Bone marrow (tissue), 2 donors: ENCODE measurements at regions not wholly inside any gene's neighbourhood (a gene's known extent, or its start where the extent isn't known, plus 50 kb on each side); places are given as distances from the start of the nearest gene placed in this dataset.

ENCODE experiments used
- DNase-seq, 2 donors: peaks; one replicate each; lab custom pipeline; 2025; lab: John Stamatoyannopoulos, UW

DNA sequence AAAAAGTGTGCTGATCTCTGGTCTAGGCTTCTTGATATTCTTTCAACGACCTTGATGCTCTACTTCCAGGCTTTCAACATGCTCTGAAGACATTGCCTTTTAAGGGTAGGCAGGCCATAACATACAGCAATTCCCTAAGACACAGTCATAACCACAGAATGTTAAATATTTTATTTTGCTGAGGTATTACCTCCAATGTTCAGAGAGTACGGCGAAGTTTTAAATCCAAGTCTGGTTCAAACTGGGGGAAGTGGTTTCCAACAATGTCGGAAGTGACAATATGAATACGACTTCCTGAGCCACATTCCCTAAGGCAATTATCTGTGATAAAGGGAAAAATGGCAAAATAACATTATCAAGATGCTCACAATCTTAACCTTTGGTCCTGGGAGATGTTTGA lies 1077.9 kb upstream of the PIK3C3 start:
- DNase-seq: no peak

DNA sequence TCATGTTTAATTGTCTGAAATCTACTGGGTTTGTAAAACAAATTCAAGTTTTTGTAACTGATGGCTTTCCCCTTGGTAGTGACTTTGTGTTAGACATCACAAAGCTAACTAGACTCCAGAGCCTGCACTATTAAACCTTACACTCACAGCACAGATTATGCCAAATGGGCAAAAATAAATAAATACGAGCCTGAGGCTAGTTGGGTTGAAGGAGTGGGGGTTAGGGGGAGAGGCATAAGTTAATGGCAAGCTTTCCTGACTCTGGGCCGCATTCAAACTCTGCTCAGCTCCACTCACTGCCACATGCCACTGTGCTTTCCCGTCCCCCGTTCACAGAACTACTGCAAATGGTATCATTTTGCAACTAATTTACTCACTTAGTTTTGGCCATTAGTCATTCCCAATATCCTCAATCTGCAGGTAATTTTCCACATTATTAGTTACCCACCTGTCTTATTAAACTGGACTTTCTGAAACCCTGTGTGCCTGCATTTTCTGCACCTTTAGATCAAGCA lies 1079.9 kb upstream of the PIK3C3 start:
- no peak for DNase-seq

DNA sequence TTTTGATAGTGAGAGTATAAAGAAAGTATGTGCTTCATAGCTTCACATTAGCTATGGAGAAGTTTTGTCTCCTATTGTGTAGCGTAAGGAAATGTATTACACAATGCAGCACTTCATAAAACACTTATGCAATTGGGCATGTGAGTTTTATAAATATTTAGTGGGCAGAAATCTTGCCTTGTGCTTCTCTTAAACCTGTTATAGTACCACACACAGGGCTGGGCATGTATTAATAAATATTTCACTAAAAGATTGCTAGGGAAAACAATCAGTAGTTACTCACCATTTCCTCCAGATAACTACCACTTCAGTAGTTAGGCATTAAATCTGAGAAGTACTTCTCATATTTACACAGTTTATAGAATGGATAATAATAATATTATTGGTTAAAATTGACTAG lies 1080.8 kb upstream of the PIK3C3 start:
- DNase-seq: no peak

DNA sequence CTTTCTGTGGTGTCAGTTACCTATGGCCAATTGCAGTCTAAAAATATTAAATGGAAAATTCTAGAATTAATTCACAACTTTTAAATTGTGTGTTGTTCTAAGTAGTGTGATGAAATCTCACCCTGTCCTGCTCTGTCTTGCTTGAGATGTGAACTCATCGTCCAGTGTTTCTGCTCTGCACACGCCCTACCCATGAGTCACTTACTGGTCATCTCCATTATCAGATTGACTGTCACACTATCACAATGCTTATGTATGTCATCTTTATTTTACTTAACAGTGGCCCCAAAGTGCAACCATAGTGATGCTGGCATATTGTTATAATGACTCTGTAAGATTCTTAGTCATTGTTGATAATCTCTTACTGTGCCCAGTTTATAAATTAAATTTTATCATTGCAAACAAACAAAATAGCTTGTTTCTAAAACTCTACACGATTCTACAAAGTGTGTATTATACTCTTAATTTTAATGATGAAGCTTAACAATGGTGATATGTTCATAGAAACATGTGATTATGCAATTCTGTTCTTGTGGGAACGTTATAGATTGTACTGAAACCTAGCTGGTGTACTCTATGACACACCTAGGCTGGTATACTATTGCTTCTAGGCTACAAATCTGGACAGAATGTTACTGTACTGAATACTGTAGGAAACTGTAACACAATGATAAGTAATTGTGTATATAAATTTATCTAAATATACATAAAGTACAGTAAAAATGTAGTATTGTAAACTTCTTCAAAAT lies 1086.8 kb upstream of the PIK3C3 start:
- no peak for DNase-seq

DNA sequence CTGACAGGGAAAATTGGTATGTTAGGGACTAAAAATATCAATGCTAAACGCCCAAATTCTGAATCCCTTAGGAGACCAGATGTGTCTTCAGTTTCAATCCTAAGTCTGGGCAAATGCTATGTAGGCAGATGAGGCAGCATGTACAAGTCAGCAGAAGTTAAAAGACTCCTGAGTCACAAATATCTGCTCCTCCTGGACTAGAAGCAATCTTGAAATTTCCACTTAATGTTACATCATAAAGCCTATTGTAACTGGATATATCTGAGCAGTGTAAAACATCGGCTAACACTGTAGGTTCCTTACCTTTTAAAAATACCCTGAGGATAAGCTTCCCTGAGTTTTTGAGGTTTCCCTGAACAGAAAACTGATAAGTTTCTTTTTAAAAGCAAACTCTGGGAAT lies 1087.6 kb upstream of the PIK3C3 start:
- no peak for DNase-seq

DNA sequence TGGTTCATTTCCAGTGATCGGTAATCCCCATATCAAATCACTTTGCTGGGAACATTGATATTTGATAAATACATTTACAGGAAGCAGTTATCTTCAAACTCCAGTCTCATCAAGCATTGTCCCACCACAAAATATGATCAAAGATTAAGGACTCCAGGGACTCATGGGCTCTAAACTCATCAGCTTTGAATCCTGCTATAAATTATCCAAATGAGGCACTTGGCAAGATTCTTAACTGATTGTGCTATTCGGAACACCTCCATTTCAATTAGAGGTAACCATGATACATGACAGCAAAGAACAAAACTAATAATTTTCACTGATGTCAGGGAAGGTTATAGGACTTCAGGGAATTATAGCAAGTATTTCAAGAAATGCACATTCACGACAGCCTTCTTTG lies 1088.1 kb upstream of the PIK3C3 start:
- DNase-seq: no peak

DNA sequence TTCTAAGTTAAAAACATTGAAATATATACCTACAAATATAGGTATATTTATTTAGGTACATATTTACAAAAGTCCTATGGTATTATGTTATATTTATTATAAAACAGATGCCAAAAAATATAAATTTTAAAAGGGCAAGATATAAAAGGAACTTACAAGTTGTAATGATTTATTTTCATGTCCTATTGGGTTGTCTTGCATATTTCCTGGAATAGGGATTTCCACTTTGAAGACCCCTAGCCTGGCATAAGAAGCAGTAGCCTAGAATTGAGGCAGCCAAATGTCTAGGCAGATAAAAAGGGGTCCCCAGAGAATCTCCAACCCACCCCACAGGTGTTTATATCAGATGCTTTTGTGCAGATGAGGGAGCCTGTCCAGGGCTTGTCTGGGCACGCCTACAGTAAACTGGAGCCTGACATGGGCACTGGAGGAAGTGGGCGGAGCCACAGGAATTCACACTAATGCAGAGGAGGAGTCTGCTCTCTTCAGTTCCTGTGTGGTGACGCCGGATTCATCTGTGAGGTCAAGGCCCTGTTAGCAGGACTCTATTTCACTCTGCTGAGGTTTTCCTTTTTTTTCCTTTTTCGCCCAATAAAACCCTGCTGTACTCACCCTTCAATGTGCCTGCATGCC lies 1088.9 kb upstream of the PIK3C3 start:
- DNase-seq: no peak

DNA sequence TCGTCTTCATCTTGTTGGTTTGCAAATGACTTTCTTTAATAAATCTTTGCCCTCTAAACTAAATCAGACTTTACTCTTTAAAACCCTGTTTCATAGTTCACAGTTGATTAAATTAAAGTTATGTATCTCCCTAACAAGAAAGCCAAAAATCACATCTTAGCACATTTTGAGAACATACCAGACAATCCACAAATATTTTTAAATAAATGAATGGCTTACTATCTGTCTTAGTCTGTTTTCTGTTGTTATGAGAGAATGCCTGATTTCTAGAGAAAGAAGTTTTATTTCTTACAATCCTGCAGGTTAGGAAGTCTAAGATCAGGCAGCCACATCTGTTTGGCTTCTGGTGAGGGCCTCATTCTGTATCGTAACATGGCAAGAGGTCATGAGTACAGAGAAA lies 1090.2 kb upstream of the PIK3C3 start:
- DNase-seq: no peak

DNA sequence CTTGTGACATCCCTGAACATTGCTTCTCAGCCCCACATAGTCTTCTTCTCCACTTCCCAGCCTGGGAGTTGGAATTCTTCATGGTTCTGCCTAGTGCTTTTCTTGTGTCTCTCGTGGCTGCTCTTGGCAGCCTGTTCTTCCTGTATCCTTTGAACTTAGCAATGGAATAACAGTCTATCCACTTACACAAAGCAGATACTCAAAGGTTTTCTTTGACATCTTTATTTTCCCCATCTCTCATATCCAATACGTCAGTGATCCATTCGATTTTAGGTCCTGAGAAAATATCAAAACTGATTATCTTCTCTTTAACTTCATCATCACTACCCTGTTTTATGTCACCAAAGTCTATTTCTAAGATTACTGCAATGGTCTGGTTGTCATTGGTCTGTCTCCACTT lies 1091.2 kb upstream of the PIK3C3 start:
- DNase-seq: no peak

DNA sequence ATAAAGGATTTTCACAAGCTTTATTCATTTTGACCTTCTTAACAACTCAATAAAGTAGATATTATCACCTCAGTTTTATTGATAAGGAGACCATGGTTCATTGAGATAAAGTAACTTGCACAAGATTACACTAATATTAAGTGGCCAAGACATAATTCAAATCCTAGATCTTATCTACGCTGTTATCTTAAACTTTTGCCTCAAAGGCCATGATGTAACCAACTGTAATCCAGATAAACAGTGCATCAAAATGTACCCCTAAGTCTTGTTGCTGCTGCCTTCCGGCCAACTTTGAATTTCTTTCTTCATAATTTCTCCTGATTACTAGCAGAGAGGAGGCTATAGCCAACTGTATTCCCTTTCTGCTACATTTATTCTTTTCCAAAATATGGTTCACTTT lies 1094.8 kb upstream of the PIK3C3 start:
- DNase-seq: no peak

DNA sequence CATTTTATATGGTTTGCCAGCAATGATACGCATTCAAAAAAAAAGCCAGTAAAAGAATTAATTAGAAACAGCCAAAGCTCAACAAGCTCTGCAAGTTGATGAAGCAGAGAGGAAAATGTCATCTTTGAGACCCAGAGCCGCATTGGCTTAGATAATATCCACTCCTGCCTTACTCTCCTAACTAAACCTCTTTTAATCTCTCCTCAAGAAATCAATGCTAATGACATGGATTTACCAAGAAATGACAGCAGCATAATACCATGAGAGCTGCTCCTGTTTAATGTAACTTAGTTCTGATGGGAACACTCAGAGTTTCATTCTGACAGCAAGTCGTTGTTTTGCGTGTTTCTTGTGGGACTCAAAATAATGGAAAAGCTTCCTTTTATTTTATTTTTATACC lies 1099.4 kb upstream of the PIK3C3 start:
- no peak for DNase-seq

DNA sequence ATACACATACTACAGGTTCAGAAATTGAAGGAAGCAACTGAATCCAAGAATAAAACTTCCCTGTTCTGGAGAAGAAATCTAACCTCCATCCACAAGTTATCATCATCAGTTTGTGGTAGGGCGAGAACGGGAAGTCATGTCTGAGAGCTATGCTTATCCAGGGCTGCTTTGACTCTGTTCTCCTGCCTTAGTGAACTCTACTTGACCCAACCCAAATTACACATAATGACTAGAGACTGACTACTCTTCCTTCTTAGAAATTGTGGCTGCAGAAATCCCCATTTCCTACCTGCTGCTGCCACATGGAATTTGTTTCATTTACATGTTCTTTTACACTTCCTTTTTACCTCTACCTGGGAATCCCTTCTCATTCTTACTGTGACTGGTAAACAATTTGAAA lies 1102.6 kb upstream of the PIK3C3 start:
- DNase-seq: no peak

DNA sequence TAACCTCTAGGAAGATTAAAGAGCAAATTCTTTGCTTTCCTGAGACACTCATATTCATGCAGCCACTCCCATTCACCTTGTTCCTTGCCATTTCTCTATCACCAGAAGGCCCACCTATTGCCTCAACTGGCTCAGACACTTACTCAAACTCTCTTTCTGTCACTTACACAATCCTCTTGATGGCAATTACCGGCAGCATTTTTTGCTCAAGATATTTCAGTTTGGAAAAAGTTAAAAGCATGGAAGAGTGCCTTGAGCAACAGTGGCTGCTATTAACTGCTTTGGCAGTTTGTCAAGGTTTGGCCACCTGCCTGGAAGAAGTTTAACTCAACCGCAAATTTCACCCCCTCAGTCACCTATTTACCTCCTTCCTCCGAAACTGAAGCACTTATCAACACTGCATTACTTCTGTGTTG lies 1104.0 kb upstream of the PIK3C3 start:
- no peak for DNase-seq

DNA sequence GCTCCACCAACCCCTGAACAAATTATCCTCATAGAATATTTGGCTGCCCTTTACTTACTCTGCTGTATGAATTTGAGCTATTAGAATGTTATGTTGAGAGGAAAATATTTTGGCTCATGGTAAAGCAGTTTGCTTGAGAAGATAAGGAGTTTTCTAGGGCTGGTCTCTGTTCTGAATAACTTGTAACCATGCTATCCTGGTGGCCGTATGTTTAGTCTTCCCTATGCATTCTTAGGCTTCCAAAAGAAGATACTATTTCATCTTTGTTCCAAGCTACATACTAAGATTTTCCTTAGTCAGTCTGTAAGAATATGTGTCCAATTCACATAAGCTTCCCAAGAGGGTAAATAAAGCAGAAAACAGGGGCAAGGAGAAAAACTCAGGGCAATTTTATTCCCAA lies 1105.1 kb upstream of the PIK3C3 start:
- no peak for DNase-seq

DNA sequence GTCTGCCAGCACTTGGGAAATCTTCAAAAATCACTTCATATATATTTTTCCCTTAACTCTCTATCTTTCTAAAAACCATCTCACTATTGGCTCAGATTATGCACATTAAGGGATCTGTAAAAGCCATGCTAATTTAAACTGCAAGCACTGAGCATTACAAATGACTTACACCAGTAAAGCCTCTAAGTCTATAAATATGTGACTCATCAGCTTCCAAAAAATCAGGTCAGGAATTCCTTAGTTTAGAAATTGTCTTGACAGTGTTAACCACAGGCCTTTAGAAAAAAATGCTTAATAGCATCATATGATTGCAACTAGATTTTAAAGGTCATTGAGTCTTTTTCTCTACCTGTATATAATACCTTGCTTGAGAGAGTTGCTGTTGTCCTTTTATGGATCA lies 1113.6 kb upstream of the PIK3C3 start:
- DNase-seq: no peak

DNA sequence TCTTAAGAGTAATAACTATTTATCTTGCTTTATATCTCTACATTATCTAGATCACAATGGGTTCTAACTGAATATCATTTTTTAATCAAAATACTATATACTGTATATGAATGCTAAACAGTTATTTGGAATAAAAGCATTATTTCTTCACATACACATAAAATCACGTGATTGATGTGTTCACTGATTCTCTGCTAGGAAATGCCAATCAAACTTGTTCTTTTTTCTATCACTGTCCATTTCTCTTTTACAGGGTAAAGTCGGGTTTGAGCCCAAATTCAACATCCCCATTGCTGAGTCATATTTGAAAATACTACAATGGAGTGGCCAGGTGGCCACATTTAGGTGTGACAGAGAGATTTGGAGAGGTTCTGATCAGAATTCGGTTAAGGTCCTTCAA lies 1114.0 kb upstream of the PIK3C3 start:
- DNase-seq: no peak

DNA sequence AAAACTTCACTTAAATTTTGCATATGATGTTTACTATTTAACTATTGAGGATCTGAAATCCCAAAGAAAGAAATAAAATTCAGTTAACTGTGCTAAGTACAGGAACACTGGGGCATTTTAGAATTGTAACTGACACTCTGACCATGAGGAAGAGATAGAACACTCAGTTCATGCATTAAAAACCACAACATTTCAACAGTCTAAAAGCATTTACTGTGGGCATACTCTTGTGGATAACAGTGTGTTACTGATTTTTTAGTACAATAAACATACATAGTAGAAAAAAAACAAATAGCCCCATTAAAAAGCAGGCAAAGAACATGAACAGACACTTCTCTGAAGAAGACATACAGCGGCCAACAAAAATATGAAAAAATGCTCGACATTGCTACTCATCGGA lies 1122.7 kb upstream of the PIK3C3 start:
- no peak for DNase-seq

DNA sequence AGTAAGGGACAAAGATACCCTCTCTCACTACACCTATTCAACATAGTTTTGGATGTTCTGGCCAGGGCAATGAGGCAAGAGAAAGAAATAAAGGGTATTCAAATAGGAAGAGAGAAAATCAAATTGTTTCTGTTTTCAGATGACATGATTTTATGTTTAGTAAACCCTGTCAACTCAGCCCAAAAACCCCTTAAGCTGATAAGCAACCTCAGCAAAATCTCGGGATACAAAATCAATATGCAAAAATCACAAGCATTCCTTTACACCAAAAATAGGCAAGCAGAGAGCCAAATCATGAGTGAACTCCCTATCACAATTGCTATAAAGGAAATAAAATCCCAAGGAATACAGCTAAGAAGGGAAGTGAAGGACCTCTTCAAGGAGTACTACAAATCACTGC lies 1130.7 kb upstream of the PIK3C3 start:
- no peak for DNase-seq

DNA sequence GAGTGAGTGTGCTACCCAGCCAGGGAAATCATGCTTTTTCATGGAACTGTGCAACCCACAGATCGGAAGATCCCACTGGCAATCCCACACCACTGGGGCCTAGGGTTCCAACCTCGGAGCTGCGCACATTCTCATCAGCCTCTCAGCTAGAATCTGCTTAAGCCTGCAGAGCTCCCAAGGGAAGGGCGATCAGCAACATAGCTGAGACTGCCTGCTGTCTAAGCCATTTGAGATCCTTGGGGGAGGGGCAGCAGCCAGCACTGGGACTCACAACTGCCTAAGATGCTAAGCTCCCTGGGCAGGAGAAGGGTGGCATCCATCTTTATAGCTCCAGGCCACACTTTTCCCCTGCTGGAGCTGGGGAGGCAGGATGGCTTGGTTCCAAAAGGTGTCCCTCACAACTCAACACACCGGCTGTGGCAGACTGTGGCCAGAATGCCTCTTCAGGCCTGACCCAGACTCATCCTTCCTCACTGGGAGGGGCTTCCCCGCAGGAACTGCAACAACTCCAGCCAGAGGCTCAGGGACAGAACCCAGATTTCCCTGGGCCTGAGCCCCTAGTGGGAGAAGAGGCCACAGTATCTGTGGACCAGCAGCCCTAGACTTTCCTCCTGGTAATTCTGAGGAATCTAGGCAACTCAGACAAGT lies 1133.3 kb upstream of the PIK3C3 start:
- DNase-seq: no peak

DNA sequence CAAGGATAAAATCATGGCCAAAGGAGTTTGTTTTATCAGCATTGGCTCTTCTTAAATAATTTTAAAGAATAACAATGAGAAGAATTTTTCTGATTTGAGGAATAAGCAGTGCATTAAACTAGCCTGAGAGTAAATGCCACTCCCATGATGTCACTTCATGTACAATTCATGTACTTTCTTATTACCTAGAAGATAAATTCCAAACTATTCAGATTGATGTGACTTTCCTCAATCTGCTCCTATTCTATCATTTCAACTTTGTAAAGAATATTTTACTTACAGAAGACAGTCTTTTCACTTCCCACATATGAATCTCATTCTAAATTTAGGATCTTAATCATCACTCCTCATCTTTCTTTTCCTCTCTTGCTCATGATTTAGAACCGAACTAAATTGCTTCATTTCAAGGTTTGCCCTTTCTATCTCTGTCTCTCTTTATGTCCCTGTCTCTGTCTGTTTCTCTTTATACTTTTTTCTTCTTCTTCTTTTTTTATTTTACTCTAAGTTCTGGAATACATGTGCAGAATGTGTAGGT lies 1142.0 kb upstream of the PIK3C3 start:
- no peak for DNase-seq

DNA sequence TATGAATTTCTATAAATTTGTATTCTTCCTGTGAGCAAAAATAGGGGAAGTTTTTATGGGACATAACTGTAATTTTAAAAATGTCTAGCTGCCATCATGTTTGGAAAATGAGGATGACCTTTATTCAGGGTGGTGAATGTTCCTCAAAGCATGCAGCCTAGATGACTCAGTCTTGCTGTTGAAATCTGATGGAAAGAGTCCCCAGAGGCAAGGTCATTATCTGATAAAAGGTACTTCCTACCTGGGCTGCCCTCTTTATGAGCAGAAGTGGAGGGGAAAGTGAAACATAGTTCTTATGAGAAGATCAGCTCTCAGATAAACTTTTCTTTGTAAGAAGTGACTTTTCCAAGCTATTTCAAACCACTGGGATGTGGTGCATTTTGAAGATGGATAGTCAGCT lies 1144.7 kb upstream of the PIK3C3 start:
- no peak for DNase-seq

DNA sequence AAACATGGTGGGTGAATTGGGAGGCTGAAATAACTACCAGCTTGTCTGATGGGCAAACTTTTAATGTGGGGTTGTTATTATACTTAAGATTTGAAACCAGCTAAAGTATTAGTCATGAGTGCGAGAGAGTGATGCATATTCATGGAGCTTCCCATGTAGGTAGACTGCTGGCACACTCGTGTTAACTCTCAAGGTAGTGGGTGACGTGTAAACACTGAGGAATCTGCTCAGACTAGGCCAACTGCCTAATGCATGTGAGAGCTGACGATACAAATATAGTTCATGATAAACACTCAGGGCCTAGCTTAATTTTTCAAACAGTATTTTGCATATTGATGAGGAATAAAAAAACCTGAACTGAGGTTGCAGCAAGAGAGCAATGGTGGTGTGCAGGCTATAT lies 1165.7 kb upstream of the PIK3C3 start:
- DNase-seq: no peak
